NCI-H2107 treated with DMSO at 0.1 percent for 48 hours (cell line): ENCODE measurements at regions not wholly inside any gene's neighbourhood (a gene's known extent, or its start where the extent isn't known, plus 50 kb on each side); places are given as distances from the start of the nearest gene placed in this dataset.
"Not testable (repeated sequence)": the region's sequence is repeated elsewhere in the genome, so short reads cannot be mapped to it uniquely, and the experiment has no call there.

ENCODE experiments used
- DNase-seq: peaks from one replicate; lab custom pipeline; 2025; ENCODE audit not compliant: unreplicated experiment; lab: John Stamatoyannopoulos, UW

DNA sequence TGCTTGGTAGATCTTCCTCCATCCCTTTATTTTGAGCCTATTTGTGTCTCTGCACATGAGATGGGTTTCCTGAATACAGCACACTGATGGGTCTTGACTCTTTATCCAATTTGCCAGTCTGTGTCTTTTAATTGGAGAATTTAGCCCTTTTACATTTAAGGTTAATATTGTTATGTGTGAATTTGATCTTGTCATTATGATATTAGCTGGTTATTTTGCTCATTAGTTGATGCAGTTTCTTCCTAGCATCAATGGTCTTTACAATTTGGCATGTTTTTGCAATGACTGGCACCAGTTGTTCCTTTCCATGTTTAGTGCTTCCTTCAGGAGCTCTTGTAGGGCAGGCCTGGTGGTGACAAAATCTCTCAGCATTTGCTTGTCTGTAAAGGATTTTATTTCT lies 72.4 kb downstream of the HNRNPD start:
- not testable (repeated sequence) for DNase-seq

DNA sequence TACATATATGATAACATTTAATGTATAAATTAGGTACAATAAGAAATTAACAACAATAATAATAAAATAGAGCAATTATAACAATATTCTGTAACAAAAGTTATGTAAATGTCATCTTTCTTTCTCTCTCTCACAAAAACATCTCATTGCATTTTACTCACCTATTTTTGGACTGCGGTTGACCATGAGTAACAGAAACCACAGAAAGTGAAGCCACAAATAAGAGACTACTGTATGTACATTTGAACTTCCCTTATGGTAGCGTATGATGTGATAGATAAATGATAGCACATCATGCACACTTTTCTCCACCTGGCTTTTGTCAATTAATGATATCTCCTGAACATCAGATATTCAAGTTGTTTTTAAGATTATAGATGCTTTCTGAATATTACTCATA lies 80.5 kb downstream of the HNRNPD start:
- DNase-seq: no peak

DNA sequence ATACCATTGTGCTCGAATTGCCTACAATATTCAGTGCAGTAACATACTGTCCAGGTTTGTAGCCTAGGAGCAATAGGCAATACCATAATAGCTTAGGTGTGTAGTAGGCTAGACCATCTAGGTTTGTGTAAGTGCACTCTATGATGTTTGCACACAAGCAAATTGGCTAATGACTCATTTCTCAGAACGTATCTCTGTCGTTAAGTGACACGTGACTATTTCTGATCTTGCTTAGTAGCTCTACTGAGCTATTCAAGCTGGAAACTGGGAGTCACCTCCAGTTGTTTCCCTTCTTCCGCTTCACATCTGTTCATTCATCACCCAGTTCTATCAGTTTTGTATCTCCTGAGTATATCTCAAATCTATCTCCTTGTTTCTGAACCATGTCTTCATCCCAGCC lies 86.1 kb downstream of the HNRNPD start:
- DNase-seq: no peak

DNA sequence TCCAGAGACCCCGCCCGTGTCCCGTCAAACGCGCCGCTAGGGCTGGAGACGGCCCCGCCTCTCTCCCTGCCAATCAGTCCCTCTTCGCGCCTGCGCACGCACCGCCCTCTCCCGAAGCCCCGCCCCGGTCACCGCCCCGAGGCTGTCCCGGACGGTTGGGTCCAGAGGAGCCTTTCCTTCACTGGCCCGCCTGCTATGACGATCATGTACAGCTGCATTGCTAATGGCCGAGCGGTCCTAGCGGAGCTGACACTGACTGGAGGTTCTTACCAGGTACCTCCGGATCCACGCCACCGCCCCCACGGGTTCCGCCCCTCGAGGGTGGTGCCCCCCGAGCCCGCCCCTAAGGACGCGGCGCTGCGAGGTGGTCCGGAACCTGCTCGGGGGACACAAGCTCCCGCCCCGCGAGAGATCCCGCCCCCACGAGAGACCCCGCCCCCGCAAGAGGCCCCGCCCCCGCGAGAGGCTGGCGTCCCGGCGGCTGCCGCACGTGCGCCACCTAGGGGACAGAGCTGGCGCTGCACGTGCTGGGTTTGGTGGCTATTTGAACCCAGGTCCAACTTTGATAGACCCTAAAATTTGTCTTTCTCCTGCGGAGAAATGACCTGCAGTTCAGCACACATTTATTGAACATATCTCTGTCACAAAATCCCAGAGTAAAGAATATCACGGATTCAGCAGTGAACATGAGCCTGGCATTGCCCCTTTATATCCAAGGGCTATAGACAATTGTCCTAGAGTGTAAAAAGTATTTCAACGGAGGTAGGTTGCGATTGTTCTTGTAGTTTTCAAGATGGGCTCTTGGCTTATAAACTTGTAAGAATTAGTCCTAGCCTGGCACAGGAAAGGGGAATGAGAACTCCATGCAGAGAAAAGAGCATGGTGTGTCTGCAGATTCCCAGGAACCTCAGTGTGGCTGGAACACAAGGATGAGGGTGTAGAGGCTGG lies 88.7 kb downstream of the HNRNPD start:
- DNase-seq: peak; percentile 85

DNA sequence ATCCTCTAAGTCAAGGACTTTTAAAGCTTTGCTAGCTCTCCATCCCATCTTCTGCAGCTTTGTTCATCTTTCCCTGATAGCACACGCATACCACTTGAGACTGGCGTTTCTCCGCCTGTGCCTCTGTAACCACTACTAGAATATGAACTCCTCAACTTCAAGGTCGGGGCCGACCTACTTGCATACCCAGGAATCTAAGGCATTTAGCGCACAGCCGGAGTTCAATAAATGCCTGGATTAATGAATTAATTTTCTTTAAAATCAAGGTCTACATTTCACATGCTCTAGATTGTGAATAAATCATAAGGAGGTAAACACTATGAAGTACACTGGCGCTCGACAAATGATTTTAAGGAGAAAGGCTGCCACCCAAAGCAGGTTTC lies 89.3 kb downstream of the HNRNPD start:
- DNase-seq: no peak

DNA sequence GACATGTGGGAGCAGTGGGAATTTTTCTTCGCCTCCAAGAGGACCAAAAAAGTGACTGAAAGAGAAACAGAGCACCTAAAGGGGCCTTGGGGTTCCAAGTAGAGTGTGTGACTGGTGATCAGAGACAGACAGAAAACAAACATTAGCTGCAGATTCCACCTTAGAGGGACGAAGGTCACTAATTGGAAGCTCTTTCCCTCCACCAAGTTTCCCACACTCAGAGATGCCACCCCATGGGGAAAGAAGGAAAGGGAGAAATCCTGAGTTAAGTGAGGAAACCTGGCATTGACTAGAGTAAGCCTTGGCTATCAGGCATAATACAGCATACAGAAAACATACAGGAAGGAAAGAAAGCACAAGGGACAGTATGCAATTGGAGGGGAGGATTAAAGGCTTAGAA lies 90.9 kb downstream of the HNRNPD start:
- DNase-seq: no peak

DNA sequence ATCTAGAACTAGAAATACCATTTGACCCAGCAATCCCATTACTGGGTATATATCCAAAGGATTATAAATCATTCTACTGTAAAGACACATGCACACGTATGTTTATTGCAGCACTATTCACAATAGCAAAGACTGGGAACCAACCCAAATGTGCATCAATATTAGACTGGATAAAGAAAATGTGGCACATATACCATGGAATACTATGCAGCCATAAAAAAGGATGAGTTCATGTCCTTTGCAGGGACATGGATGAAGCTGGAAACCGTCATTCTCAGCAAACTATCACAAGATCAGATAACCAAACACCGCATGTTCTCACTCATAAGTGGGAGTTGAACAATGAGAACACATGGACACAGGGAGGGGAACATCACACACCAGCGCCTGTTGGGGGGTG lies 94.2 kb downstream of the HNRNPD start:
- DNase-seq: not testable (repeated sequence)

DNA sequence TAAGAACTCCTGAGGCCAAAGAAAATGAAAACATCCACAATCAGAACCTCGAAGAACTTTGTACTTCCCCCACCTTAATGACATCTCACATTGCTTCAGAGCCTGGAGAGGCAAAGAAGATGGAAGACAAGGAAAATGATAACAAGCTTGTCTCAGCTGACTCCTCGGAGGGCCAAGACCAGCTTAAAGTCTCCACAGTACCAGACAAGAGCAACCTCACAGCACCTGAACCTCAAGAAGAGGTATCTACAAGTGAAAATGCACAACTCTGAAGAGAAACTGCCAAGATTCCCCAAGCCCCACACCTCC lies 97.5 kb downstream of the HNRNPD start:
- DNase-seq: no peak

DNA sequence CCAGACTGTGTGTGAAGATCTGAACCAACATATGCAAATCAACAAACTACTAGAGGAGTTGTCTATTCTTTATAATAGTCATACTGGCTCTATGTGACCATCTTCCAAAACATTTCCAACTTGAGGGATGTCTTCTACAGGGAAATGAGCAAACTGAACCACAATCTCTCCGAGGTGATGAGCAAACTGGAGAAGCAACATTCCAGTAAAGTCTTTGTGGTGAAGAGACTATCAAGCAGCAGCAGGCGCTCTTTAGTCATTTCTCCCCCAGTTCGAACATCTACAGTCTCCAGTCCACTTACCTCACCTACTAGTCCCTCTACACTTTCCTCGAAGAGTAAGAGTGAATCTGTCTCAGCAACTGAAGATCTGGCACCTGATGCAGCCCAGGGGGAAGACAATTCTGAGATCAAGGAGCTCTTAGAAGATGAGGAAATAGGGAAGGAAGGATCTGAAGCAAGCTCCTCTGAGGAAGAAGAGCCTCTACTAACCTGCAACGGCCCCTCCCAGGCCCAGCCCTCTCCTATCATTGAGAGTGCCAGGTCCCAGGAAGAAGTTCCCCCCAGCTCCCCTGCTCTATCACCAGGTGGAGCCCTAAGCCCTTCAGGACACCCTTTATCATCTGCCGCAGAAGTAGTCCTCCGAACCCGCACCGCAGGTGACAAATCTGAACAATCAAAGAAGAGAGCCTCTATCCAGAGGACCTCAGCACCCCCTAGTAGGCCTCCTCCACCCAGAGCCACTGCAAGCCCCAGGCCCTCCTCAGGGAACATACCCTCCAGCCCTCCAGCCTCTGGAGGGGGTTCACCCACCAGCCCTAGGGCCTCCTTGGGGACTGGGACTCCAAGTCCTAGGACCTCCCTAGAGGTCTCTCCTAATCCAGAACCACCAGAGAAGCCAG lies 98.1 kb downstream of the HNRNPD start:
- DNase-seq: no peak

DNA sequence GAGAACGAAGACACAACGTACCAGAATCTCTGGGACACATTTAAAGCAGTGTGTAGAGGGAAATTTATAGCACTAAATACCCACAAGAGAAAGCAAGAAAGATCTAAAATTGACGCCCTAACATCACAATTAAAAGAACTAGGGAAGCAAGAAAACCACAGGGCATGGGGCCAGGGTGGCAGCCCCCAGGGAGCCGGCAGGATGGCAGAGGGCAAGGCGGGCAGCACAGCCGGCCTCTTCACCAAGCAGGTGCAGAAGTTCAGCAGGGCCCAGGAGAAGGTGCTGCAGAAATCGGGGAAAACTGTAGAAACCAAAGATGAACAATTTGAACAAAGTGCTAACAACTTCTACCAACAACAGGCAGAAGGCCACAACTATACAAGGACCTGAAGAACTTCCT lies 99.1 kb downstream of the HNRNPD start:
- DNase-seq: not testable (repeated sequence)

DNA sequence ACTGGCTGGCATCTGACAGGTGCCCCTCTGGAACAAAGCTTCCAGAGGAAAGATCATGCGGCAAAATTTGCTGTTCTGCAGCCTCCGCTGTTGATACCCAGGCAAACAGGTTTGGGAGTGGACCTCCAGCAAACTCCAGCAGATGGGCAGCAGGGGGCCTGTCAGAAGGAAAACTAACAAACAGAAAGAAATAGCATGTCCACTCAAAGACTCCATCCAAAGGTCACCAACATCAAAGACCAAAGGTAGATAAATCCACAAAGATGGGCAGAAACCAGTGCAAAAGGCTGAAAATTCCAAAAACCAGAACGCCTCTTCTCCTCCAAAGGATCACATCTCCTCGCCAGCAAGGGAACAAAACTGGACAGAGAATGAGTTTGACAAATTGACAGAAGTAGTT lies 101.3 kb downstream of the HNRNPD start:
- DNase-seq: not testable (repeated sequence)

DNA sequence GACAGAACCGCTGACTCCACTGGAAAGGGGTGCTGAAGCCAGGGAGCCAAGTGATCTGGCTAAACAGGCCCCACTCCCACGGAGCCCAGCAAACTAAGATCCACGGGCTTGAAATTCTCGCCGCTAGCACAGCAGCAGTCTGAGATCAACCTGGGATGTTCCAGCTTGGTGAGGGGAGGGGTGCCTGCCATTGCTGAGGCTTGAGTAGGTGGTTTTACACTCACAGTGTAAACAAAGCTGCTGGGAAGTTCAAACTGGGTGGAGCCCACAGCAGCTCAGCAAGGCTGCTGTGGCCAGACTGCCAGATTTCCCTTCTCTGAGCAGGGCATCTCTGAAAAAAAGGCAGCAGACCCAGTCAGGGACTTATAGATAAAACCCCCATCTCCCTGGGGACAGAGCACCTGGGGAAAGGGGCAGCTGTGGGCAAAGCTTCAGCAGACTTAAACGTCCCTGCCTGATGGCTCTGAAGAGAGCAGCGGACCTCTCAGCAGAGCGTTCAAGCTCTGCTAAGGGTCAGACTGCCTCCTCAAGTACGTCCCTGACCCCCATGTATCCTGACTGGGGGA lies 101.8 kb downstream of the HNRNPD start:
- not testable (repeated sequence) for DNase-seq

DNA sequence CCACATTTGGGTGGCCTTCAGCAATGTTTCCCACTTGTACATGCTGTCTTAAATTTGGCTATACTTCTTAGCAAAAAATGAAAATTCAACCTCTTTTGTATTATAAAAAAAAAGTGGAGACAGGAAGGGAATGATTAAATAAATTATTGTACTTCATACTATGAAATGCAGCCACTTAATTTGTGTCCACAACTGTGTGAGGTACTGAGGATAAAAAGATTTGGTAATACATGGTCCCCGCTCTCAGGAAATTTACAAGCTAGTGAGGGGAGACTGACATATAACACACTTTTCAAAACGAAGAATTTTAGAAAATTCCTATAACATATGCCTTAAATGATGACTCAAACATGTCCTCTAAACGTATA lies 105.0 kb downstream of the HNRNPD start:
- no peak for DNase-seq

DNA sequence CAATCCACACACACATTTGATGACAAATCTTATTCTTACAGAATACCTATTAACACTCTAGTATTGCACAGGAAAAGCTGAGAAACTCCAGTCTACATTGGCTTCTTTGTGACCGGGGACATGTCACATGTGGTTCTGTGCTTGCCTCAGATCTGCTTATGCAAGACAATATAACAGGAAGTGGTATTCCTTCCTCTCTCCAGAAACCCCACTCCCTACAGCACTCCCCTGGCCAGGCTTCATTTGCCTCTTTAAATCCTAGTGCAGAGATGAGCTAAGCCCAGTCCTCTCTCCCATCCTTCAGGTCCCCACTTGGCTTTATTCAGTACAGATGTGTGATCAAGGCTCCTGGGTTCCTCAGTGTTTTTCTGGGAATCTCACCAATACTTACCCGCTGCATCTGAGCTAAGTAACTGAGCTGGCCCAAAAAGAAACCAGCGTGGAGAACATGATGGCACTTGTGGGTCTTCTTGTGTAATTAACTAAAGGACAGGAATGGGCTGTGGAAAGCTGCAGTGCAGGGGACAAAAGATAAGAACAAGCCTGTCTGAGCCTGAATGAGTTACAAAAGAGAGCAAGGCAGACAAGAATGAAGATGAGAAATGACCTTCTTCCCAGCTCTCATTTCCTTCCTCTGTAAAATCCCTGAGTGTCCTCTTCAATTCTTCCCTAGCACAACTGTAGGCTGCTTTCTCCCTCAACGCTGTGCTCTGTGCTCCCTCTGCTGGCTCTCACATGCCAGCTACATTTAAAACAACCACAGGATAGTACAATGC lies 105.6 kb downstream of the HNRNPD start:
- peak; percentile 61 for DNase-seq

DNA sequence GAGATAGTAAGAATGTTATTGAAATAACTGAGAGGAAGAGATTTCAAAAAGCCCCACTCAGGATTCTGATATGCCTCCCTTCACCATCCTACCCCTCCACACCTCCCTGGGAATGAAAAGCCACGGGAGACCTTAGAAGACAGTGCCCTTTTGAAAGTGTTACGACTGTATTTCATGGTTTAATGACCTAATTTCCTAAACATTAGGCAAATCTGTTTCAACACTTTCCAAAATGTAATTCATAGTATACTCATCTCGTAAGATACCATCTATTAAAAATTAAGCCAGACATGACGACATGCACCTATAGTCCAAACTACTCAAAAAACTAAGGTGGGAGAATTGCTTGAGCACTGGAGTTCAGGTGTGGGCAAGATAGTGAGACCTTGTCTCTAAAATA lies 106.3 kb downstream of the HNRNPD start:
- no peak for DNase-seq

DNA sequence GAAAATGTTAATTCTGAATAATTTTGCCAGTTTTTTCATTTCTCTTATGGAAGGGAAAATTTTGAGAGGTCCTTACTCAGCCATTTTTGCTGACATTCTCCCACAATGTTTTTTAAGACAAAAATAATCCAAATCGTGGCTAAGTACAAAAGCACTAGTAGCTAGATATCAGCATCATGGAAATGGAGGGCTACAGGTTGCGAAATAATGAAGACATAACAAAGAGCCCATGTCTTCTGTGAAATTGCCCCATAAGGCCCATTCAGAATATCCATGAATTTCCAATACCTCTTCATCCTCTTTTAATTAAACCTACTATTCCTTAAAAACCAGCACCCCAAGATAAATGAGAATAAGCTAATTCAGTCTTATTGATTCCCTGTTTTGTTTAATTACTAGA lies 107.4 kb downstream of the HNRNPD start:
- no peak for DNase-seq

DNA sequence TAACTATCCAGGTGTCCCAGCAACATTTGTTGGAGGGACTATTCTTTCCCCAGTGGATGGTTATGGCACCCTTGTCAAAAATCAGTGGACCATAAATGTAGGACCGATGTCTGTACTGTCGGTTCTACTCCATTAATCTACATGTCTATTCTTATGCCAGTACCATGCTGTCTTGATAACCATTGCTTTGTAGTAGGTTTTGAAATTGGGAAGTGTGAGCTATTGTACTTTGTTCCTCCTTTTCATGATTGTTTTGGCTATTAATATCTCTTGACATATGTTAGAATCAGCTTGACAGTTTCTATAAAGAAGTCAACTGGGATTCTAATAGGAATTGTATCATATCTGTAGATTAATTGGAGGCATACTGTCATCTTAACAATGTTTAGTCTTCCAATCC lies 112.7 kb downstream of the HNRNPD start:
- no peak for DNase-seq

DNA sequence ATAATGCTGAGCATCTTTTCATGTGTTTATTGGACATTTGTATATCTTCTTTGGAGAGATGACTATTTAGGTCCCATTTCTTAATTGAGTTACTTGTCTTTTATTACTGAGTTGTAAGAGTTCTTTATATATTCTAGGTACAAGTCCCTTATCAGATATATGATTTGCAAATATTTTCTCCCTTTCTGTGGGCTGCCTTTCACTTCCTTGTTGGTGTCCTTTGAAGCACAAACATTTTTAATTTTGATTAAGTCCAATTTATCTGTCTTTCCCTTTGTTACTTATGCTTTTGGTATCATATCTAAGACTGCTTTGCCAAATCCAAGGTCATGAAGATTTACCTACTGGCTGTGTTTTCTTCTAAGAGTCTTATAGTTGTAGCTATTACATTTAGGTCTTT lies 113.2 kb downstream of the HNRNPD start:
- no peak for DNase-seq

DNA sequence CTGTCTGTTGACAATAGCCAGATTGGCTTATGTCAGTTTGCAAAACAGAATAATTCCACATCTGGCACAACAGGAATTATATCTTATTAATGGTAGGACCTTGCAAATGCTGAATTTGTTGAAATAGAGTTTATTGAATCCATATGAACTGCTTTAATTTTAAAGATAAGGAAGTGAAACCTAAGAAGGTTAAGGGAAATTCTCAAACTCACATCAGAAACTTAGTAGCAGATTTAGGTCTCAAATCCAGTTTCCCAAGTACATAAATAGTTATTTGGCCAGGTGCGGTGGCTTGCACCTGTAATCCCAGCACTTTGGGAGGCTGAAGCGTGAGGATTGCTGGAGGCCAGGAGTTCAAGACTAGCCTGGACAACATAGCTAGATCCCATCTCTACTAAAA lies 117.1 kb downstream of the HNRNPD start:
- DNase-seq: no peak

DNA sequence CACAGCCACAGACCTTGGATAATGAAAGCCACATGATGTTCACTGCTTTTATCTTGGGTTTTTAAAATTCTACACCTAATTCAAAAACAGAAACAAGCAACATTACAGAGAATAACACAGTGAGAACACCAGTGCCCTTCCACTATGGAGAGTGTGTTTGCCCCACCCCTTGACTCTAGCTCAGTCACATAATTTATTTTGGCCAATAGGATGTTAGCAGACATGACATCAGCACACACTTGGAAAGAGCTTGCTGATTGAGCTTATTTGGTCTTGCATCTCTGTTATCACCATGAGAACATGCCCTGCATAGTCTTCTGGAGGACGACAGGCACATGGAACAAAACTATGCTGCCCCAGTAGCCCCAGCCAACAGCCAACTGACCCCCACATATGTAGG lies 118.1 kb downstream of the HNRNPD start:
- DNase-seq: no peak
